Urinary bladder (tissue), 3 donors: ENCODE measurements at regions not wholly inside any gene's neighbourhood (a gene's known extent, or its start where the extent isn't known, plus 50 kb on each side); places are given as distances from the start of the nearest gene placed in this dataset.

Source experiments
- DNase-seq: peaks from one replicate; pipeline ENCODE4 v3.0.0-alpha.2; 2015; ENCODE audit errors: extremely low spot score
- H3K27ac ChIP-seq: one replicate; pipeline ENCODE4 v1.5.1; 2013; ENCODE audit warnings: low read depth, mild to moderate bottlenecking, moderate library complexity
- H3K36me3 ChIP-seq: one replicate; pipeline ENCODE4 v1.6.1; 2013; ENCODE audit warnings: mild to moderate bottlenecking, moderate library complexity; ENCODE audit not compliant: insufficient read depth
- H3K4me1 ChIP-seq: one replicate; pipeline ENCODE4 v1.6.1; 2013; ENCODE audit warnings: mild to moderate bottlenecking, moderate library complexity; ENCODE audit not compliant: insufficient read depth
- H3K4me3 ChIP-seq: one replicate; pipeline ENCODE4 v1.5.1; 2013; ENCODE audit warnings: low read depth, low read length
- WGBS: extraction: QIAGEN DNeasy Blood & Tissue Kit; methylation state at CpG from one replicate; pipeline ENCODE4 v1.1.7; 2013; 5-methylcytosine and 5-hydroxymethylcytosine counted together
- donor health status: healthy with polysubstance abuse.
- donor health status: healthy.

DNA sequence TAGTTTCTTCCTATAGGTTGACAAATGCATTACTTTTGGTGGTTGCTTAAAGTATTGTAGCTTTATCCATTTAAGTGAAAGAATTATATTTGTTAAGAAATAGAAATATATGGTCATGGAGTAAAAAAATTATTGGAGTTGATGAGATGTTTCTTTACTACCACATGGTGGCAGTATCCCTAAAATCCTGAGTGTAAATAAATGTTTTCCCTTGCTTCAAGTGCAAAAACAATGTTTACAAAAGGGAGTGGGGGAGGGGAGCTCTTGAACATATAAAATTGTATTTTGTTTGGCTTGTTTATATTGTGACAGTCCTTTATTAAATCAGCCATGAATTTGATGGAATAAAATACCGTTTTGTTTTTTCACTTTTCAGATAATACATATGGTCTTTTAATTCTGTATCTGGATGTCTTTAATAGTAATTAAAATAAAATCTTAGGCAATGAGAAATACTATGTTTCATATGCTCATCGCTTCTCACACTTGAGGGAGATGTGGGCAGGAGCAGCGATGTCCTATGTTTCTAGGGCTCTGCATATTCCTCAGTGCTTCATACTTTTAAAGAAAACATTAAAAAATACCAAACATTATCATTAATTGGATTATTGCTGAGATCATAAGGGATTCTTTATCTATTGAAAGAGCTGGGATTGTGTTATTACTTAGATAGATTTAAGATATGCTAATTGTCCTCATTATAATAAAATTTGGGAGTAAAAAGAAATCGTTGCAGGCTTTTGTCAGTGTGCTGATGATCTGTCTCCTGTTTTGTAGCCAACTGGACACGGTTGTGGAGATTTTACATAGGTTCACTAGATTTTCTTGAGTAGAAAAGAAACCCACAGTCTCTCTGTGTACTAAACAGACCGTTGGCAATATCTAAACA lies 349.7 kb downstream of the TUSC7 start:
- Histone ChIP-seq H3K4me3 (no peak overlapping the region), H3K27ac (peak overlapping the region; percentile 38), H3K4me1 (no peaks in the 10 kb centered on the region), H3K36me3 (no peaks in the 10 kb centered on the region)
- DNase-seq: no peak
- 37% methylated on average over 6 of the region's 6 CpGs for WGBS

DNA sequence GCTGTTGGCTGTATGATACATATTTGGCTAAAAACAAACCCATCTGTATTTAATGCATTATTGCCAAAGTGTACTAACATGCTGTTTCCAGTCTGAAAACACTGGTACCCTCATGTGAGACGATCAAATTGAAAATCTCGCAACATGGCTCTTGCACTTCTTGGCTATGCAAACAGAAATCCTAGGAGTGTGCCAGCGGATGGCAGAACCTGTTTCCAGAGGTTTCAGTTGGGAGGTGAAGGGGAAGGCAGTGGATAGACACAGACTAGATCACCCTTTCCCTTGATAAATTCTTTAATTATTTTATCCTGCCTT lies 350.3 kb downstream of the TUSC7 start:
- no peak for DNase-seq
- Histone ChIP-seq H3K4me1 (no peaks in the 10 kb centered on the region), H3K27ac (peak overlapping the region; percentile 38), H3K36me3 (no peaks in the 10 kb centered on the region), H3K4me3 (no peak overlapping the region)
- 77% methylated on average over 3 of the region's 3 CpGs for WGBS

DNA sequence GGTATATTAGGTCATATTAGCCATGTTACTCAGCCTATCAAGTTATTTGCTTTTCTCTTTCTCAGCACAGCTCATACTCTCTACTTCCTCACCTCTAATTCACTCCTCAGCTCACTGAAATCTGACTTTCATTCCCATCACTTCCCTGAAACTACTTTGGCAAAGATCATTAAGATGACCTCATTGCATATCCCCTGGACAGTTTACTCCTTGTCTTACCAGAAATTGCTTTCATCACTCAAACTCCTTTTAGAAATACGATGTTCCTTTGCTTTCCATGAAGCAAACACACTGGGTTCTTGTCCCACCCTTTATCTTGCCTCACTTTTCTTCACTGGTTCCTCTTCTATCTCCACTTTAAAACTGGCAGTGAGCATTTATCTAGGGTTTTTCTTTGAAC lies 354.4 kb downstream of the TUSC7 start:
- Histone ChIP-seq H3K4me1 (no peaks in the 10 kb centered on the region), H3K27ac (no peak overlapping the region), H3K4me3 (no peak overlapping the region), H3K36me3 (no peaks in the 10 kb centered on the region)
- DNase-seq: no peak
- WGBS: 30% methylated on average over 1 of the region's 1 CpG

- no peak for DNase-seq
- WGBS: 80% methylated on average over 2 of the region's 2 CpGs
- H3K27ac ChIP-seq: no peak overlapping the region
- no peak overlapping the region for H3K4me3 ChIP-seq
- H3K36me3 ChIP-seq: no peaks in the 10 kb centered on the region
- H3K4me1 ChIP-seq: no peaks in the 10 kb centered on the region
These were observed 358.7 kb downstream of the TUSC7 start for GRCh38 chr3:117068301-117068700.

GRCh38 chr3:117074826-117075225 lies 365.2 kb downstream of the TUSC7 start:
- WGBS: 71% methylated on average over 3 of the region's 3 CpGs
- DNase-seq: no peak
- Histone ChIP-seq H3K4me3 (no peak overlapping the region), H3K4me1 (no peaks in the 10 kb centered on the region), H3K36me3 (no peaks in the 10 kb centered on the region), H3K27ac (no peak overlapping the region)

DNA sequence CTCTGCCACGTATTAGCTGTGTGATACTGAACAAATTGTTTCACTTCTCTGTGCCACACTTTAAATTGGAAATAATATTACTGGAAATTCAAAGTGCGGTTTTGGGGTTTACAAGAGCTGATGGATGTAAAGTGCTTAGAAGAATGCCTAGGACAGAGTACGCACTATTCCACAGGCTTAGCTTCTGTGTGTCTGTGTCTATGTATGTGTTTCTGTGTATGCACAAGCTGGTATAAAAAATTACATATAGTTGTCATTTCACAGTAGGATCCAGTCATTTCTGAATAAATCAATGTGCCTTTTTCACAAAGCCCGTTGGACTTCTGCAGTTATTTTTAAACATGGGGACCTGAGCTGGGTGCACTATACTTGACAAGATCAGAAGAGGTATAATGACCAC lies 370.4 kb downstream of the TUSC7 start:
- H3K27ac ChIP-seq: no peak overlapping the region
- 86% methylated on average over 4 of the region's 4 CpGs for WGBS
- DNase-seq: no peak
- H3K4me3 ChIP-seq: no peak overlapping the region
- no peaks in the 10 kb centered on the region for H3K4me1 ChIP-seq
- H3K36me3 ChIP-seq: no peaks in the 10 kb centered on the region

GRCh38 chr3:117080872-117081271 lies 371.3 kb downstream of the TUSC7 start:
- Histone ChIP-seq H3K27ac (no peak overlapping the region), H3K4me3 (no peak overlapping the region), H3K36me3 (no peaks in the 10 kb centered on the region), H3K4me1 (no peaks in the 10 kb centered on the region)
- no peak for DNase-seq
- 58% methylated on average over 2 of the region's 2 CpGs for WGBS

DNA sequence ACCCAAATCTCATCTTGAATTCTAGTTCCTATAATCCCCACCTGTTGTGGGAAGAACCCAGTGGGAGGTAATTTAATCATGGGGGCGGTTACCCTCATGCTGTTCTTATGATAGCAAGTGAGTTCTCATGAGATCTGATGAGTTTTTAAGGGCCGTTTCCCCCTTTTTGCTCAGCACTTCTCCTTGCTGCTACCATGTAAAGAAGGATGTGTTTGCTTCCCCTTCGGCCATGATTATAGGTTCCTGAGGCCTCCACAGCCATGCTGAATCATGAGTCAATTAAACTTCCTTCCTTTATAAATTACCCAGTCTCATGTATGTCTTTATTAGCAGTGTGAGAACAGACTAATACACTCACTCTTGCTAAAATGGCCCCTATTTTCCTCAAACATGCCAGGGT lies 374.7 kb downstream of the TUSC7 start:
- H3K27ac ChIP-seq: no peak overlapping the region
- H3K4me3 ChIP-seq: no peak overlapping the region
- H3K36me3 ChIP-seq: no peaks in the 10 kb centered on the region
- DNase-seq: no peak
- H3K4me1 ChIP-seq: no peaks in the 10 kb centered on the region
- WGBS: 84% methylated on average over 3 of the region's 3 CpGs

- Histone ChIP-seq H3K36me3 (no peaks in the 10 kb centered on the region), H3K4me1 (no peaks in the 10 kb centered on the region), H3K4me3 (no peak overlapping the region), H3K27ac (no peak overlapping the region)
- WGBS: under 1% methylated on average over 3 of the region's 3 CpGs
- DNase-seq: no peak
These were observed 375.2 kb downstream of the TUSC7 start for GRCh38 chr3:117084739-117085270.

- H3K36me3 ChIP-seq: no peaks in the 10 kb centered on the region
- H3K27ac ChIP-seq: no peak overlapping the region
- no peak overlapping the region for H3K4me3 ChIP-seq
- WGBS: 43% methylated on average over 1 of the region's 1 CpG
- DNase-seq: no peak
- H3K4me1 ChIP-seq: no peaks in the 10 kb centered on the region
These were observed 382.1 kb downstream of the TUSC7 start for GRCh38 chr3:117091676-117092075.

GRCh38 chr3:117096549-117096948 lies 387.0 kb downstream of the TUSC7 start:
- DNase-seq: no peak
- no peaks in the 10 kb centered on the region for H3K36me3 ChIP-seq
- H3K4me3 ChIP-seq: no peak overlapping the region
- 84% methylated on average over 4 of the region's 4 CpGs for WGBS
- H3K27ac ChIP-seq: no peak overlapping the region
- no peaks in the 10 kb centered on the region for H3K4me1 ChIP-seq

DNA sequence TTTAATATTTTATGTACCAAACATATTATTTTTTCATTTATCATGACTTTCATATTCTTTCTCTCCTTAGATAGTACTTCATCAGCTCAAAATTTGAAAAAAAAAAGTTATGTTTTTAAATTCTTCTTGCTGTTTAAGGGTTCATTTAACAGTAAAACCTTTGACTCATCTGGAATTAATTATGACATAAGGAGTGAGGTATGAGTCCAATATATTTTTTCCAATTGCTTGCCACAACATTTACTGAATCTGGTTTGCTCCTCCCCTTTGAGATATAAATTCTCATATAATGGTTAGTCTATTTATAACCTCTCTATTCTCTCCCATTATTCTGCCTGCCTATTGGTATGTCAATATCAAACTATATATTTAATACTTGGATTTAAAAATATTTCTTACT lies 387.8 kb downstream of the TUSC7 start:
- Histone ChIP-seq H3K36me3 (no peaks in the 10 kb centered on the region), H3K27ac (no peak overlapping the region), H3K4me1 (no peaks in the 10 kb centered on the region), H3K4me3 (no peak overlapping the region)
- DNase-seq: no peak

- DNase-seq: no peak
- WGBS: 99% methylated on average over 1 of the region's 1 CpG
- no peak overlapping the region for H3K4me3 ChIP-seq
- H3K27ac ChIP-seq: no peak overlapping the region
- H3K4me1 ChIP-seq: no peaks in the 10 kb centered on the region
- no peaks in the 10 kb centered on the region for H3K36me3 ChIP-seq
These were observed 392.1 kb downstream of the TUSC7 start for GRCh38 chr3:117101697-117102096.

DNA sequence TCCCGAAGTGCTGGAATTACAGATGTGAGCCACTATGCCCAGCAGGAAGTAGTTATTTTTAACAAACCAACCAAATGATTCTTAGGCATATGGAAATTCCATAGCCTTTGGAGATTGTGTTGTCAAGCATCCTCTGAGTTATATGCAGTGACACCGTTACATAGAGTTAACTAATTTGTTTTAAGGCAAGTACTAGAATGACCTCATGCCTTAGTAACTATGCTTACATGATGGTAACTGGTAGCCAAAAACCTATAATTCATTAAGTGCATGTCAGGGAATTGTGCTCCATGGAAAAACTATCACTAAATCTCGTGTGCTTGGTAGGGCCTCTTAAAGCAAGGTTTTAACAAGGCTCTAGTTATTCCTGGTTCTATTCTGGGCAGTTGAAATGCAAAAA lies 392.8 kb downstream of the TUSC7 start:
- Histone ChIP-seq H3K36me3 (no peaks in the 10 kb centered on the region), H3K4me1 (no peaks in the 10 kb centered on the region), H3K4me3 (no peak overlapping the region), H3K27ac (no peak overlapping the region)
- no peak for DNase-seq
- 80% methylated on average over 3 of the region's 3 CpGs for WGBS
